Mesenteric fat pad (tissue), 1 donor: ENCODE measurements at regions not wholly inside any gene's neighbourhood (a gene's known extent, or its start where the extent isn't known, plus 50 kb on each side); places are given as distances from the start of the nearest gene placed in this dataset.

ENCODE experiments used
- DNase-seq: peaks from one replicate; pipeline ENCODE4 v3.0.0-alpha.2; 2020; ENCODE audit warnings: low spot score
- donor health status: DM: yes; HTN: yes; CAD: no.

- no peak for DNase-seq
Observed at GRCh38 chr20:18995455-18995854, 181.9 kb downstream of the SCP2D1 start.

GRCh38 chr20:18999086-18999485, 185.5 kb downstream of the SCP2D1 start:
- no peak for DNase-seq

GRCh38 chr20:19000078-19000477, 186.5 kb downstream of the SCP2D1 start:
- DNase-seq: no peak

GRCh38 chr20:19001177-19001576, 187.6 kb downstream of the SCP2D1 start:
- no peak for DNase-seq

GRCh38 chr20:19003366-19004336, 190.1 kb downstream of the SCP2D1 start:
- no peak for DNase-seq

GRCh38 chr20:19004975-19005374, 191.4 kb downstream of the SCP2D1 start:
- DNase-seq: no peak

- no peak for DNase-seq
Observed at GRCh38 chr20:19008497-19008896, 194.9 kb downstream of the SCP2D1 start.

- DNase-seq: no peak
Observed at GRCh38 chr20:19009081-19009688, 195.6 kb downstream of the SCP2D1 start.

- DNase-seq: no peak
Observed at GRCh38 chr20:19012676-19013075, 199.1 kb downstream of the SCP2D1 start.

- no peak for DNase-seq
Observed at GRCh38 chr20:19013907-19014306, 198.5 kb upstream of the SLC24A3 start.

- no peak for DNase-seq
Observed at GRCh38 chr20:19015351-19016139, 196.9 kb upstream of the SLC24A3 start.

GRCh38 chr20:19016140-19016497, 196.3 kb upstream of the SLC24A3 start:
- DNase-seq: no peak

GRCh38 chr20:19017104-19017690, 195.2 kb upstream of the SLC24A3 start:
- no peak for DNase-seq

- no peak for DNase-seq
Observed at GRCh38 chr20:19018881-19019280, 193.6 kb upstream of the SLC24A3 start.

GRCh38 chr20:19019734-19020364, 192.6 kb upstream of the SLC24A3 start:
- no peak for DNase-seq

GRCh38 chr20:19021406-19022117, 190.9 kb upstream of the SLC24A3 start:
- DNase-seq: no peak

GRCh38 chr20:19022118-19022575, 190.3 kb upstream of the SLC24A3 start:
- no peak for DNase-seq

- DNase-seq: no peak
Observed at GRCh38 chr20:19022791-19023448, 189.5 kb upstream of the SLC24A3 start.

- DNase-seq: no peak
Observed at GRCh38 chr20:19024296-19025035, 188.0 kb upstream of the SLC24A3 start.
